Pulmonary artery endothelial cell (primary cell): ENCODE measurements at regions not wholly inside any gene's neighbourhood (a gene's known extent, or its start where the extent isn't known, plus 50 kb on each side); places are given as distances from the start of the nearest gene placed in this dataset.

ENCODE experiments used
- DNase-seq: peaks from one replicate; pipeline ENCODE4 v3.0.0-alpha.2; 2011; ENCODE audit warnings: low read depth, low spot score

- no peak for DNase-seq
These were observed 529.7 kb upstream of the ZNF608 start for GRCh38 chr5:125276096-125276495.

DNA sequence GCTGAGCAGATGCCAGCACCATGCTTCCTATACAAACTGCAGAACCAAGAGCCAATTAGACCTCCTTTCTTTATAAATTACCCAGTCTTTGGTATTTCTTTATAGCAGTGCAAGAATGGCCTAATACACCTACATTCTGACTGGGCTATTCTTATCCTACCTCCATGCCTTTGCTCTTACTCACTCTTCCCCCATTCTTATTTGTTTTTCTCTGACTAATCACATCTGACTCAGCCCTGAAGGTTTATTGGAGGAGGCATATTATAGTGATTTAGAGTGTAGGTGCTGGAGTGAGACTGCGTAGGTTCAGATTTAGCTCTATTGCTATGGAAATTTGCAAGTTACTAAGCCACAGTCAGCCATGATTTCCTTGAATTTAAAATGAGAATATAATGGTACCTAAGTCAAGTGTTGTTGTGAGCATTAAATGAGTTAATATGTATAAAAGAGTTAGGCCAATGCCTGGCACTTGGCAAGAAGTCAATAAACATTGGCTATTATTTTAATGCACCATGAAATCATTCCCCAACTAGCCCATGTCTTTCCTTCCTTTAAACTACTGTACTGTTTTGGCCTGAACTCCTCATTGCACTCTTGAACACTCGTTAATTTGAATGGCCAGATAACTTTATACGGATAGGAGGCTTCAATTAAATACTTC, 531.2 kb upstream of the ZNF608 start:
- peak; percentile 72 for DNase-seq

- no peak for DNase-seq
These were observed 532.3 kb upstream of the ZNF608 start for GRCh38 chr5:125278711-125279110.

- no peak for DNase-seq
These were observed 535.2 kb upstream of the ZNF608 start for GRCh38 chr5:125281667-125282066.

GRCh38 chr5:125283372-125283771, 536.9 kb upstream of the ZNF608 start:
- DNase-seq = no peak

DNA sequence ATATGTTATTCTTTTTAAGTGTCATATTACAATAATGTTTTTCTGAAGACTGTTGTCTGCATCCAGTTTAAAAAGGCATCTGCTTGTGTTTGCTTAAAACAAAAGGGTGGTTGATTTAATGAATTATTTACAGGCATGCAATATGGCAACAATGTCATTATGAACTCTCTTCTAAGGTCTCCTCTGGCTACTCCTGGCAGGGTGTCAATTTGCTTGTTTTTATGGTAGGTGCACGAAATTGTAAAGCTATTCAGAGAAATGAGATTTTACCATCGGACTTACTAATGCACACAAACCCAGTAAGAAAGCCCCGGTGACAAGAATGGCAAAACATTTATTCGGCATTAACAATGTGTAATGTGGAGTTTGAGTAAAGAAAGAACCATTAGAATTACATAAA, 539.8 kb upstream of the ZNF608 start:
- no peak for DNase-seq

DNA sequence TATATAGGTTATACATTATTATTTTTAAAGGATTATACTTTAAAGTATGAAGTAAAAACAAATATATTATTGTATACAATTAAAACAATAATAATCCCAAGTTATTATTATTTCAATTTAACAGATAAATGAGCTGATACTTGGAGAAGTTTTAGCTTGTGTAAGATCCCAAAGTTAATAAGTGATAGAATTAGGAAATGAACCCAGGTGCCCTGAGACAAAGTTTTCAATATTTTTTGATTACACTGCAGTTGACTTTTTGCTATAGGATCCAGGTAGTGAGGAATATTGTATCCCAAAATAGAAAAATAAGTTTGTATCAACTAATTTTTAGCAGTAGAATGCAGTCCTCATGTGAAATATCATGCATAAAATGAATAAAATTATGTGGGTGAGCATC, 543.2 kb upstream of the ZNF608 start:
- DNase-seq = no peak

GRCh38 chr5:125290935-125291334, 544.5 kb upstream of the ZNF608 start:
- DNase-seq = no peak

DNA sequence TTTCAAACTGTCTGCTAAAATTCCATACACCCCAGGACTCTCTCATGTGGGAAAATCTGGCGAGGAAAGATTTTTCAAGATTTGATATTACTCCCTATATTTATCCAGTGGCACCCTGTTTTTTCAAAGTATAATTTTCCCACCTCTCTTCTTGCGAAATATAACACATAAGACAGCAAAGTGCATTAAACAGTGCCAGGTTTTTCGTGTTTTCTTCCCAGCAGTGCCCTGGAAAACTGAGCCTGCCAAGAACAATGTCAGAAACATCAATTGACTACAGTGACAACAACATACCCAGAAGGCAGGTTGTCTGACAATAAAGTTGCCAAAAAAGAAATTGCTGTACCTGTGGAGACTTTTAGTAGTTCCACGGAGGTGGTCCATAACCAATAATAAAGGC, 545.0 kb upstream of the ZNF608 start:
- no peak for DNase-seq

- no peak for DNase-seq
These were observed 546.8 kb upstream of the ZNF608 start for GRCh38 chr5:125293223-125293622.

- no peak for DNase-seq
These were observed 547.3 kb upstream of the ZNF608 start for GRCh38 chr5:125293726-125294125.

DNA sequence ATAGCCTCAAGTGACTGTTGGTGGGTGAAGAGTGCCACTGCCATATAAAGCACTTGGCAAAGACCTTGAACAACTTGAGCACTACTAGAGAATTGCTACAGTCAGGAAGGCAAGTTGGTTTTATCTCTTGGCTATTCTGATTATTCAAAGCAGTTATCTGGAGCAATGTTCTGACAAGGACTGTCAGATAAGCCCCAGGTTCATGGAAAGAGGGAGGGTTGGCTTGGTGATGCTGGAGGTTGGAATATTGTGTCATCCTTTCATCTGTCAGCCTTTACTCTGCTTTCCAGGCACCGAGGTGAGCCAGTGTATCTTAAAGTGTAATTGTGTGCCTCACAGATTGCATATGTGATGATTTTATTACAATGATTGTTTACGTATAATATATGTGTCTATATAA, 548.4 kb upstream of the ZNF608 start:
- no peak for DNase-seq

GRCh38 chr5:125295405-125295872, 549.0 kb upstream of the ZNF608 start:
- DNase-seq = no peak

GRCh38 chr5:125298258-125298657, 551.8 kb upstream of the ZNF608 start:
- no peak for DNase-seq

DNA sequence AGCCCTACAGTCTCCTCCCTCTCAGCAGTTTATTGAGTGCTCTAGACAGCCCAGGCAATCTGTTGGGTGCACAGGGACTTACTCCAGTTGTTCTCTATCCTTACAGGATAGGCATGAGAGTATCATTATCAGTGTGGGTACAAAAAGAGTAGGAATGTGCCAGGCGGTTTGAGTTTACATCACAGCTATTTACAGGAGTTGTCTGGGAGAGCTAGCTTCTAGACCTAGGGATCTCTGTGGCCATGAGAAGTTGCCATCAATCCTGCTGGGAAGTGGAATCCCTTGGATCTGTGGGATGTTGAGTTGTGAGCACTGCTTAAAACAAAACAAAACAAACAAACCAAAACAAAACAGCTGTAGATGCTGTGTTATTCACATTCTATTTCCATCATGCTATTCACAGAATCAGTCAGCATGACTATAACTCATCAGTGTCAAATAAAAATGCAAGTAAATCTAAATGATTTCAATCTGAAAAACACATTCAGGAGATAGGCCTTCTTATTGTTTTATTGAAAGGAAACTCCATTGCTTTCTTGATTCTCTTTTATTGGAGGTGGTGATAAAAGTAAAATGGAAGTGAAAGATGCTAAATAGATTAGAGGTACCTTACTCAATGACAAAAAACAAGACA, 552.4 kb upstream of the ZNF608 start:
- DNase-seq = no peak

DNA sequence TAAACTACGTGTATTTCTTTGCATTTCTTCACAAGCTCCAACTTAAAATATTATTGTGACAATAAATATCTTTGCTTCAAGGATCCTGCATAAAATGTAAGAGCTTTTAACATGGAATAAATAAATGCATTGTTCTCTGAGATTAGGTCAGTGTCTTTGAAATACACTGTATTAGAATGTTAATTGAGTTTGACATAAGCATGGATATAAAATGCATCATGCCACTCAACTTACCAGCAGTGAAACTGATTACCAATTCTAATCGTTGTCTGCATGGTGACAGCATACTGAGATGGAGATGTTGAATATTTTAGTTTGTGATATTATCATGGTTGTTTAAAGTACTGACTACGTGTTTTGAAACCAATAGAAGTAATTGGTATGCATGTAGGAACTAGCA, 555.3 kb upstream of the ZNF608 start:
- no peak for DNase-seq

GRCh38 chr5:125302577-125302976, 556.1 kb upstream of the ZNF608 start:
- no peak for DNase-seq

DNA sequence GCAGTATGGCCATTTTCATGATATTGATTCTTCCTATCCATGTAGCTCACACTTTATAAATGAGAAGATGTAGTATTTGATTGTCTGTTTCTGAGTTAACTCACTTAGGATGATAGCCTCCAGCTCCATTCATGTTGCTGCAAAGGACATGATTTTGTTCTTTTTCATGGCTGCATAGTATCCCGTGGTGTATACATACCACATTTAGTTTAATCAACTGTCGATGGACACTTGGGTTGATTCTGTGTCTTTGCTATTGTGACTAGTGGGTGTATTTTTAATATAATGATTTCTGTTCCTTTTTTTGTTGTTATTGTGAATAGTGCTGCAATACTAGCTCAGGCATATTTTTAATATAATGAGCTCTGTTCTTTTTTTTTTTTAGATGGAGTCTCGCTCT, 560.3 kb upstream of the ZNF608 start:
- DNase-seq = no peak

GRCh38 chr5:125310749-125311148, 564.3 kb upstream of the ZNF608 start:
- no peak for DNase-seq

- DNase-seq = peak; percentile 70
These were observed 565.3 kb upstream of the ZNF608 start for GRCh38 chr5:125311743-125312142.

DNA sequence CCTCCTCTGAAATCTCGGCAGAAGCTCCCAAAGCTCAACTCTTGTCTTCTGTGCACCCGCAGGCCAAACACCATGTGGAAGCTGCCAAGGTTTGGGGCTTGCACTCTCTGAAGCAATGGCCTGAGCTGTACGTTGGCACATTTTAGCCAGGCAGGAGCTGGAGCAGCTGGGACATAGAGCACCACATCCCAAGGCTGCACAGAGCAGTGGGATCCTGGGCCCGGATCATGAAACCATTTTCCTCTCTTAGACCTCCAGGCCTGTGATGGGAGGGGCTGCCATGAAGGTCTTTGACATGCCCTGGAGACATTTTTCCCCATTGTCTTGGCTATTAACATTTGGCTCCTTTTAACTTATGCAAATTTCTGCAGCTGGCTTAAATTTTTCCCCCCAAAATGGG, 567.1 kb upstream of the ZNF608 start:
- DNase-seq = no peak

DNA sequence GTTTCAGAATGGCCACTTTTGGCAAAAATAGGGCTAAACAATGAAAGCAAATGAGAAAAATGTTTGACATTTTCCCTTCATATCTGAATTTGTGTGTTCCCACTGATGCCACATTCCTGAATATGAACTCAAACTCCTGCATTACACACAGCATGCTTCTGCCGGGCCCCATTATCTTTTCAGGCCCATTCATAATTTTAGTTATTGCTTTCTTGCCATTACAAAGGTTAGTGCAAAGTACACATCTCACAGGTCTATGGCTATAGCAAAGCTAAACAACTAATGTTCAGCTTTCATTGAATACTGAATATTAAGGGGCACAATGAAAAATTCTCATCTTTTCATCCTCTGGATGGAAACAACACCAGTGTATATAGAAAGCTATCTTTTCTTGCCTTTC, 568.9 kb upstream of the ZNF608 start:
- no peak for DNase-seq

DNA sequence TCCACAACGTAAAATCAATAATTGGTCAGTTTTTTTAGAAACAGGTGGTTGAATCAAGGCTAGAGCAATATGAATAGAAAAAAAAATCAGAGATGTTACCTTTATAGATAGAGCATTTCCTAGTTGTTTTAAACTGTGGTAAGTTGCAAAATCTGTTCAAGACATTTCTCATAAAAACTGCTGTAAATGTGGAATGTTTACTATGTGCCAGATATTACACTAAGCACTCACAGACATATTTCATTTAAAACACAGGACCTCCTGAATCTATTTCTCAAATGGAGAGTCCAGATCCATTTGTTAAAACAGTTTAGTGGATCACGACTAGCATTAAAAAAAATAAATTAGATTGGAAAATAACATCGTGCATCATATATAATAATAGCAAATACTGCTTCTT, 570.0 kb upstream of the ZNF608 start:
- DNase-seq = no peak
